H9 (cell line): ENCODE measurements at regions not wholly inside any gene's neighbourhood (a gene's known extent, or its start where the extent isn't known, plus 50 kb on each side); places are given as distances from the start of the nearest gene placed in this dataset.

ENCODE experiments used
- DNase-seq: peaks from one replicate; pipeline ENCODE4 v3.0.0-alpha.2; 2017
- H2AFZ ChIP-seq: one replicate; pipeline ENCODE4 v1.6.1; 2013; ENCODE audit warnings: mild to moderate bottlenecking, low read length, control low read depth, moderate library complexity
- H2AK5ac ChIP-seq: 2 replicates; pipeline ENCODE4 v1.6.1; 2013; ENCODE audit warnings: low read length, control low read depth, mixed read lengths; ENCODE audit not compliant: insufficient read length
- H2BK120ac ChIP-seq: one replicate; pipeline ENCODE4 v1.6.1; 2013; ENCODE audit warnings: low read depth, mild to moderate bottlenecking, low read length, control low read depth, inconsistent platforms; ENCODE audit not compliant: poor library complexity, severe bottlenecking
- H2BK12ac ChIP-seq: 2 replicates; pipeline ENCODE4 v1.6.1; 2013; ENCODE audit warnings: low read length, control low read depth, mixed read lengths, low read depth; ENCODE audit not compliant: insufficient read length
- H2BK15ac ChIP-seq: 2 replicates; pipeline ENCODE4 v1.6.1; 2013; ENCODE audit warnings: low read depth, low read length, control low read depth
- H2BK20ac ChIP-seq: one replicate; pipeline ENCODE4 v1.6.1; 2013; ENCODE audit warnings: low read depth, mild to moderate bottlenecking, low read length, control low read depth, inconsistent platforms; ENCODE audit not compliant: poor library complexity, severe bottlenecking
- H2BK5ac ChIP-seq: 2 replicates; pipeline ENCODE4 v1.6.1; 2013; ENCODE audit warnings: low read length, control low read depth, mixed read lengths; ENCODE audit not compliant: insufficient read length
- H3K14ac ChIP-seq: 2 replicates; pipeline ENCODE4 v1.6.1; 2013; ENCODE audit warnings: low read length, control low read depth; ENCODE audit not compliant: insufficient read depth
- H3K18ac ChIP-seq: 2 replicates; pipeline ENCODE4 v1.6.1; 2013; ENCODE audit warnings: low read depth, mild to moderate bottlenecking, mixed read lengths, low read length, control low read depth; ENCODE audit not compliant: insufficient read length
- H3K23ac ChIP-seq: 2 replicates; pipeline ENCODE4 v1.6.1; 2013; ENCODE audit warnings: low read length, control low read depth, mixed read lengths, low read depth; ENCODE audit not compliant: insufficient read length
- H3K23me2 ChIP-seq: 2 replicates; pipeline ENCODE4 v1.6.1; 2013; ENCODE audit warnings: low read depth, mild to moderate bottlenecking, mixed read lengths, low read length, control low read depth; ENCODE audit not compliant: insufficient read length, poor library complexity, severe bottlenecking
- H3K27ac ChIP-seq: 2 replicates; pipeline ENCODE4 v1.5.1; 2013; ENCODE audit warnings: low read length, control low read depth, mixed read lengths, low read depth; ENCODE audit not compliant: insufficient read length
- H3K27me3 ChIP-seq: 2 replicates; pipeline ENCODE4 v1.6.1; 2013; ENCODE audit warnings: low read length, control low read depth, inconsistent platforms; ENCODE audit not compliant: insufficient read depth
- H3K4ac ChIP-seq: 2 replicates; pipeline ENCODE4 v1.6.1; 2013; ENCODE audit warnings: low read depth, mild to moderate bottlenecking, control low read depth, inconsistent platforms, low read length, moderate library complexity
- H3K4me1 ChIP-seq: 2 replicates; pipeline ENCODE4 v1.6.1; 2013; ENCODE audit warnings: low read length, control low read depth, inconsistent platforms; ENCODE audit not compliant: insufficient read depth
- H3K4me2 ChIP-seq: 2 replicates; pipeline ENCODE4 v1.6.1; 2013; ENCODE audit warnings: low read length, control low read depth, mixed read lengths; ENCODE audit not compliant: insufficient read length, insufficient read depth
- H3K56ac ChIP-seq: 2 replicates; pipeline ENCODE4 v1.6.1; 2013; ENCODE audit warnings: low read depth, mild to moderate bottlenecking, mixed read lengths, low read length, control low read depth; ENCODE audit not compliant: insufficient read length
- H3K79me1 ChIP-seq: 2 replicates; pipeline ENCODE4 v1.6.1; 2013; ENCODE audit warnings: low read depth, mild to moderate bottlenecking, moderate library complexity, low read length, control low read depth, inconsistent platforms; ENCODE audit not compliant: insufficient read depth, poor library complexity, severe bottlenecking
- H3K79me2 ChIP-seq: 2 replicates; pipeline ENCODE4 v1.6.1; 2013; ENCODE audit warnings: low read length, control low read depth, inconsistent platforms; ENCODE audit not compliant: insufficient read depth
- H3K9ac ChIP-seq: 2 replicates; pipeline ENCODE4 v1.6.1; 2013; ENCODE audit warnings: low read length, control low read depth, mixed read lengths; ENCODE audit not compliant: insufficient read length; ENCODE audit errors: extremely low read depth
- H3K9me3 ChIP-seq: one replicate; pipeline ENCODE4 v1.6.1; 2013; ENCODE audit warnings: low read depth, low read length, inconsistent platforms; ENCODE audit not compliant: control insufficient read depth
- H3T11ph ChIP-seq: one replicate; pipeline ENCODE4 v1.6.1; 2013; ENCODE audit warnings: mild to moderate bottlenecking, low read length, control low read depth, inconsistent platforms
- H4K20me1 ChIP-seq: one replicate; pipeline ENCODE4 v1.6.1; 2013; ENCODE audit not compliant: control insufficient read depth, insufficient read length, insufficient read depth
- H4K5ac ChIP-seq: 2 replicates; pipeline ENCODE4 v1.6.1; 2013; ENCODE audit warnings: low read depth, mild to moderate bottlenecking, mixed read lengths, low read length, control low read depth; ENCODE audit not compliant: insufficient read length
- H4K8ac ChIP-seq: replicated peaks from 2 replicates; pipeline ENCODE4 v1.6.1; 2013; ENCODE audit warnings: low read length, control low read depth, mixed read lengths, low read depth; ENCODE audit not compliant: insufficient read length
- H4K91ac ChIP-seq: 2 replicates; pipeline ENCODE4 v1.6.1; 2013; ENCODE audit warnings: low read depth, mild to moderate bottlenecking, moderate library complexity, mixed read lengths, low read length, control low read depth; ENCODE audit not compliant: insufficient read length
- H3K27ac Mint-ChIP-seq, 3 experiments: 2 replicates in 2 of 3; 3 replicates in 1 of 3; pipeline ENCODE4 v1.8.0; 2020 to 2021; ENCODE audit warnings: mixed read lengths in 3 of 3, mild to moderate bottlenecking in 1 of 3, moderate library complexity in 1 of 3
- H3K27me3 Mint-ChIP-seq: 2 replicates; pipeline ENCODE4 v1.8.0; 2021; ENCODE audit warnings: low read depth, mild to moderate bottlenecking, moderate library complexity, mixed read lengths
- H3K36me3 Mint-ChIP-seq, 3 experiments: 2 replicates in 2 of 3; 3 replicates in 1 of 3; pipeline ENCODE4 v1.8.0; 2020 to 2021; ENCODE audit warnings: low read depth in 3 of 3, mixed read lengths in 3 of 3; ENCODE audit not compliant: insufficient read depth in 1 of 3
- H3K4me1 Mint-ChIP-seq, 2 experiments: 2 replicates each; pipeline ENCODE4 v1.8.0; 2020; ENCODE audit warnings: mixed read lengths in 2 of 2
- H3K4me3 Mint-ChIP-seq, 2 experiments: 2 replicates in 1 of 2; 3 replicates in 1 of 2; pipeline ENCODE4 v1.8.0; 2020 to 2021; ENCODE audit warnings: mild to moderate bottlenecking in 2 of 2, mixed read lengths in 2 of 2, moderate library complexity in 1 of 2
- H3K9me3 Mint-ChIP-seq, 2 experiments: 2 replicates in 1 of 2; 3 replicates in 1 of 2; pipeline ENCODE4 v1.8.0; 2020; ENCODE audit warnings: mild to moderate bottlenecking in 2 of 2, mixed read lengths in 2 of 2, moderate library complexity in 1 of 2
- WGBS: extraction: QIAGEN DNeasy Blood & Tissue Kit; methylation state at CpG from one replicate; pipeline ENCODE4 v1.1.7; 2013; ENCODE audit warnings: missing lambda C conversion rate, low lambda C conversion rate, mixed read lengths; ENCODE audit not compliant: insufficient read length; ENCODE audit errors: extremely low coverage; 5-methylcytosine and 5-hydroxymethylcytosine counted together
- TF ChIP-seq, protein P1 (sequence below): fragments of 200-600 bp; sonication (generic); conservative IDR thresholded peaks from 3 replicates; pipeline ENCODE4 v1.8.0; 2021; ENCODE audit warnings: antibody characterized with exemption, mild to moderate bottlenecking

GRCh38 chr6:165884813-165885765 is 222.0 kb upstream of the PDE10A start:
- H4K91ac ChIP-seq, result no peak overlapping the region
- no peaks in the 10 kb centered on the region; the same call in 1 of the 2 replicates for H3K27me3 ChIP-seq
- no peaks in the 10 kb centered on the region for H3K79me1 ChIP-seq
- no peak overlapping the region for H3K56ac ChIP-seq
- H3K36me3 Mint-ChIP-seq, result peaks cover 4 to 17% (median 8%) of the 10 kb centered on the region in 3 experiments; a peak in 6 of 7 replicates
- no peak overlapping the region for H3K4me2 ChIP-seq
- H2BK15ac ChIP-seq, result no peak overlapping the region
- H2BK20ac ChIP-seq, result no peak overlapping the region
- H3K14ac ChIP-seq, result no peak overlapping the region
- no peak overlapping the region for H3K9ac ChIP-seq
- H4K5ac ChIP-seq, result no peak overlapping the region
- H4K8ac ChIP-seq, result no peak overlapping the region
- H3K4me1 Mint-ChIP-seq, result peaks cover 7 to 9% of the 10 kb centered on the region in 2 experiments
- H3K9me3 ChIP-seq, result peaks cover 6% of the 10 kb centered on the region
- H2BK120ac ChIP-seq, result no peak overlapping the region
- WGBS, result no CpG with 5 or more reads among the region's 32 CpGs
- TF ChIP-seq, protein P1, sequence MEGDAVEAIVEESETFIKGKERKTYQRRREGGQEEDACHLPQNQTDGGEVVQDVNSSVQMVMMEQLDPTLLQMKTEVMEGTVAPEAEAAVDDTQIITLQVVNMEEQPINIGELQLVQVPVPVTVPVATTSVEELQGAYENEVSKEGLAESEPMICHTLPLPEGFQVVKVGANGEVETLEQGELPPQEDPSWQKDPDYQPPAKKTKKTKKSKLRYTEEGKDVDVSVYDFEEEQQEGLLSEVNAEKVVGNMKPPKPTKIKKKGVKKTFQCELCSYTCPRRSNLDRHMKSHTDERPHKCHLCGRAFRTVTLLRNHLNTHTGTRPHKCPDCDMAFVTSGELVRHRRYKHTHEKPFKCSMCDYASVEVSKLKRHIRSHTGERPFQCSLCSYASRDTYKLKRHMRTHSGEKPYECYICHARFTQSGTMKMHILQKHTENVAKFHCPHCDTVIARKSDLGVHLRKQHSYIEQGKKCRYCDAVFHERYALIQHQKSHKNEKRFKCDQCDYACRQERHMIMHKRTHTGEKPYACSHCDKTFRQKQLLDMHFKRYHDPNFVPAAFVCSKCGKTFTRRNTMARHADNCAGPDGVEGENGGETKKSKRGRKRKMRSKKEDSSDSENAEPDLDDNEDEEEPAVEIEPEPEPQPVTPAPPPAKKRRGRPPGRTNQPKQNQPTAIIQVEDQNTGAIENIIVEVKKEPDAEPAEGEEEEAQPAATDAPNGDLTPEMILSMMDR, result peak; percentile 95
- H2BK12ac ChIP-seq, result no peak overlapping the region
- no peak overlapping the region for H3K18ac ChIP-seq
- no peak overlapping the region for H3K27ac Mint-ChIP-seq
- no peak overlapping the region for H2BK5ac ChIP-seq
- no peak overlapping the region for H3K27ac ChIP-seq
- no peaks in the 10 kb centered on the region for H4K20me1 ChIP-seq
- no peak overlapping the region for H3K23ac ChIP-seq
- H3K4me3 Mint-ChIP-seq, result peak overlapping the region in 1 of 2 experiments; percentile 23; a peak in 1 of 5 replicates
- peak; percentile 84 for DNase-seq
- H3K79me2 ChIP-seq, result no peaks in the 10 kb centered on the region
- no peaks in the 10 kb centered on the region for H3K23me2 ChIP-seq
- no peak overlapping the region for H3K4ac ChIP-seq
- H3K4me1 ChIP-seq, result no peaks in the 10 kb centered on the region
- H2AK5ac ChIP-seq, result no peak overlapping the region
- H3T11ph ChIP-seq, result no peak overlapping the region
- peaks cover 33% of the 10 kb centered on the region for H3K27me3 Mint-ChIP-seq
- H2AFZ ChIP-seq, result peak overlapping the region; percentile 42
- peaks cover 19 to 20% of the 10 kb centered on the region in 2 experiments for H3K9me3 Mint-ChIP-seq
